ENCODE measurements at regions not wholly inside any gene's neighbourhood (a gene's known extent, or its start where the extent isn't known, plus 50 kb on each side); places are given as distances from the start of the nearest gene placed in this dataset.

GRCh38 chr3:20346916-20347315 lies 160.9 kb upstream of the SGO1 start:
- TF ChIP-seq POLR2A (IDR thresholded peaks at IDR 0.05), result no peak
- TF ChIP-seq CTCF (IDR thresholded peaks at IDR 0.05 in 8 of 11, conservative IDR thresholded peaks at IDR 0.05 in 3 of 11), result no peak

All from spleen (tissue), 7 donors.